HFF-Myc (cell line): ENCODE measurements at regions not wholly inside any gene's neighbourhood (a gene's known extent, or its start where the extent isn't known, plus 50 kb on each side); places are given as distances from the start of the nearest gene placed in this dataset.

Source experiments
- DNase-seq: peaks from one replicate; pipeline ENCODE4 v3.0.0-alpha.2; 2011; ENCODE audit warnings: low read depth; ENCODE audit errors: extremely low read depth
- H3K4me3 ChIP-seq: replicated peaks from 2 replicates; pipeline ENCODE4 v1.5.1; 2011; ENCODE audit warnings: low read depth, mild to moderate bottlenecking, control low read depth, low read length
- CTCF ChIP-seq: IDR thresholded peaks from 2 replicates; pipeline ENCODE4 v1.5.1; 2012; ENCODE audit warnings: mild to moderate bottlenecking, low read depth, low read length, control low read depth; ENCODE audit errors: missing control alignments

- no peak overlapping the region for H3K4me3 ChIP-seq
- no peak for TF ChIP-seq CTCF
- no peak for DNase-seq
Observed at GRCh38 chr11:39102236-39102635, 2357.2 kb downstream of the LRRC4C start.

- no peak for DNase-seq
- H3K4me3 ChIP-seq: no peak overlapping the region
- no peak for TF ChIP-seq CTCF
Observed at GRCh38 chr11:39078465-39078864, 2381.0 kb downstream of the LRRC4C start.

GRCh38 chr11:39037611-39038010 is 2421.8 kb downstream of the LRRC4C start:
- no peak for TF ChIP-seq CTCF
- DNase-seq: no peak
- H3K4me3 ChIP-seq: no peak overlapping the region

GRCh38 chr11:39036021-39036420 is 2423.4 kb downstream of the LRRC4C start:
- DNase-seq: no peak
- TF ChIP-seq CTCF: no peak

GRCh38 chr11:39021539-39021938 is 2423.5 kb upstream of the RAG2 start:
- no peak overlapping the region for H3K4me3 ChIP-seq
- DNase-seq: no peak
- no peak for TF ChIP-seq CTCF

More at GRCh38 chr11:39036021-39036420, 2423.4 kb downstream of the LRRC4C start:
- H3K4me3 ChIP-seq: no peak overlapping the region

GRCh38 chr11:39011797-39012196 is 2413.8 kb upstream of the RAG2 start:
- DNase-seq: no peak
- no peak for TF ChIP-seq CTCF
- no peak overlapping the region for H3K4me3 ChIP-seq

GRCh38 chr11:38990841-38991240 is 2392.8 kb upstream of the RAG2 start:
- TF ChIP-seq CTCF: no peak
- H3K4me3 ChIP-seq: no peak overlapping the region
- DNase-seq: no peak
